ENCODE measurements at regions not wholly inside any gene's neighbourhood (a gene's known extent, or its start where the extent isn't known, plus 50 kb on each side); places are given as distances from the start of the nearest gene placed in this dataset.

DNA sequence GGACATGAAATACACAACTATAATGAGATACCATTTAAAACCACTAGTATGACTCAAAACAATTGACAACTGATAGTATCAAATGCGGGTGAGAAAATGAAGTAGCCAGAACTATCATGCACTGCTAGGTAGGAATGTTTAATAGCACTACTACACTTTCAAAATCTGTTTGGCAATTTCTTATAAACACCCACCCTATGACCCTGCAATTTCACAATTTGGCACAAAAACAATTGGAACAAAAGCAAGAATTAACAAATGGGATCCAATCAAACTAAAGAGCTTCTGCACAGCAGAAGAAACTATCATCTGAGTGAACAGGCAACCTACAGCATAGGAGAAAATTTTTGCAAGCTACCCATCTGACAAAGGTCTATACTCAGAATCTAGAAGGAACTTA lies 431.2 kb upstream of the GYPC start:
- TF ChIP-seq CTCF (IDR thresholded peaks at IDR 0.05; ENCODE audit: low read depth, low read length, missing input control) (no peak), NR2F2 (IDR thresholded peaks at IDR 0.05) (no peak), EGR1 (IDR thresholded peaks at IDR 0.05; ENCODE audit: low read depth in 2 of 2) (no peak), SP1 (IDR thresholded peaks at IDR 0.05) (no peak), REST (IDR thresholded peaks at IDR 0.05) (no peak), GABPA (IDR thresholded peaks at IDR 0.05 in 1 of 2, conservative IDR thresholded peaks at IDR 0.05 in 1 of 2) (no peak), RAD21 (IDR thresholded peaks at IDR 0.05) (no peak), RXRA (IDR thresholded peaks at IDR 0.05) (no peak), YY1 (IDR thresholded peaks at IDR 0.05) (no peak), TAF1 (conservative IDR thresholded peaks at IDR 0.05) (no peak)
- TF ChIP-seq, protein P1, sequence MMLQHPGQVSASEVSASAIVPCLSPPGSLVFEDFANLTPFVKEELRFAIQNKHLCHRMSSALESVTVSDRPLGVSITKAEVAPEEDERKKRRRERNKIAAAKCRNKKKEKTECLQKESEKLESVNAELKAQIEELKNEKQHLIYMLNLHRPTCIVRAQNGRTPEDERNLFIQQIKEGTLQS (IDR thresholded peaks at IDR 0.05): no peak
- TF ChIP-seq, protein P2, sequence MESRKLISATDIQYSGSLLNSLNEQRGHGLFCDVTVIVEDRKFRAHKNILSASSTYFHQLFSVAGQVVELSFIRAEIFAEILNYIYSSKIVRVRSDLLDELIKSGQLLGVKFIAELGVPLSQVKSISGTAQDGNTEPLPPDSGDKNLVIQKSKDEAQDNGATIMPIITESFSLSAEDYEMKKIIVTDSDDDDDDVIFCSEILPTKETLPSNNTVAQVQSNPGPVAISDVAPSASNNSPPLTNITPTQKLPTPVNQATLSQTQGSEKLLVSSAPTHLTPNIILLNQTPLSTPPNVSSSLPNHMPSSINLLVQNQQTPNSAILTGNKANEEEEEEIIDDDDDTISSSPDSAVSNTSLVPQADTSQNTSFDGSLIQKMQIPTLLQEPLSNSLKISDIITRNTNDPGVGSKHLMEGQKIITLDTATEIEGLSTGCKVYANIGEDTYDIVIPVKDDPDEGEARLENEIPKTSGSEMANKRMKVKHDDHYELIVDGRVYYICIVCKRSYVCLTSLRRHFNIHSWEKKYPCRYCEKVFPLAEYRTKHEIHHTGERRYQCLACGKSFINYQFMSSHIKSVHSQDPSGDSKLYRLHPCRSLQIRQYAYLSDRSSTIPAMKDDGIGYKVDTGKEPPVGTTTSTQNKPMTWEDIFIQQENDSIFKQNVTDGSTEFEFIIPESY (IDR thresholded peaks at IDR 0.05): no peak
- TF ChIP-seq, protein P3, sequence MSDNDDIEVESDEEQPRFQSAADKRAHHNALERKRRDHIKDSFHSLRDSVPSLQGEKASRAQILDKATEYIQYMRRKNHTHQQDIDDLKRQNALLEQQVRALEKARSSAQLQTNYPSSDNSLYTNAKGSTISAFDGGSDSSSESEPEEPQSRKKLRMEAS (IDR thresholded peaks at IDR 0.05): no peak
